Activated naive CD8-positive, alpha-beta T cell treated with anti-CD3 and anti-CD28 coated beads, Interleukin-2, amount 50 U/mL, for 24 hours (primary cell): ENCODE measurements at regions not wholly inside any gene's neighbourhood (a gene's known extent, or its start where the extent isn't known, plus 50 kb on each side); places are given as distances from the start of the nearest gene placed in this dataset.

ENCODE experiments used
- ATAC-seq: fragments of 150-1000 bp; cut with Tn5 transposase; one replicate; pipeline ENCODE4 v1.10.0; 2021
- DNase-seq: peaks from one replicate; pipeline ENCODE4 v3.0.0; 2021
- H3K27ac Mint-ChIP-seq: one replicate; pipeline ENCODE4 v1.8.0; 2021; ENCODE audit warnings: mild to moderate bottlenecking, mixed read lengths
- H3K27me3 Mint-ChIP-seq: one replicate; pipeline ENCODE4 v1.8.0; 2021; ENCODE audit warnings: mixed read lengths
- H3K36me3 Mint-ChIP-seq: one replicate; pipeline ENCODE4 v1.8.0; 2021; ENCODE audit warnings: low read depth, mixed read lengths
- H3K4me1 Mint-ChIP-seq: one replicate; pipeline ENCODE4 v1.8.0; 2021; ENCODE audit warnings: mixed read lengths
- H3K4me3 Mint-ChIP-seq: one replicate; pipeline ENCODE4 v1.8.0; 2021; ENCODE audit warnings: mild to moderate bottlenecking, moderate library complexity, mixed read lengths
- H3K9me3 Mint-ChIP-seq: one replicate; pipeline ENCODE4 v1.8.0; 2021; ENCODE audit warnings: mixed read lengths

DNA sequence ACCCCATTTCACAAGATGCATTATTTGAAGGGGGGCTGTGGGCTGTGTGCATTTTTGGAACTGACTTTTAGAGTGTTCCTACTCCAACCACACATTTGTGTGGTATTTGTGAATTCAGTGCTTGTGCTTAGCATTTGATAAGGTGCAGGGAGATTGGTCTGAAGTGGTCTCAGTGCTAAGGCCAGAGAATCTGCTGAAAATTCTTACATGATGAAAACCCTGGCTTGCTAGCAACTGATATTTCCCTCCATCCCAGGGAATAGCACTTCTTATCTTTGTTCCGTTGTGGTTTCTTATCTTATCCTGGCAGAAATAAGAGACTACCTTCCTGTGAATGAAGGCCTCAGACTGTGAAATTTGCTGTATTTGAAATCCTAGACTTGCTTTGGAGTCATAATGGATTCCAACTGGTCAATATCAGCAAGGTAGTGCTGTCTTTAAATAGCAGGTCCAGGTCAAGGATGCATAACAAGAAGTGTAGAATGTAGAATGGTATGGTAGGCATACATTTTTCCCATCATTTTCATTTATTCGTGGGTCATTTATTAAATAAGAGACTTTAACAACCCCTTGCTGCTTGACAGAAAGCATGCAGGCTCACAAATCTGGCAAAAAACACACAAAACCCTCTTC is 986.9 kb downstream of the REEP3 start:
- no peak overlapping the region for H3K27ac Mint-ChIP-seq
- DNase-seq: no peak
- H3K4me3 Mint-ChIP-seq: no peak overlapping the region
- no peaks in the 10 kb centered on the region for H3K9me3 Mint-ChIP-seq
- H3K36me3 Mint-ChIP-seq: no peaks in the 10 kb centered on the region
- no peaks in the 10 kb centered on the region for H3K27me3 Mint-ChIP-seq
- H3K4me1 Mint-ChIP-seq: no peaks in the 10 kb centered on the region
- ATAC-seq: no peak

DNA sequence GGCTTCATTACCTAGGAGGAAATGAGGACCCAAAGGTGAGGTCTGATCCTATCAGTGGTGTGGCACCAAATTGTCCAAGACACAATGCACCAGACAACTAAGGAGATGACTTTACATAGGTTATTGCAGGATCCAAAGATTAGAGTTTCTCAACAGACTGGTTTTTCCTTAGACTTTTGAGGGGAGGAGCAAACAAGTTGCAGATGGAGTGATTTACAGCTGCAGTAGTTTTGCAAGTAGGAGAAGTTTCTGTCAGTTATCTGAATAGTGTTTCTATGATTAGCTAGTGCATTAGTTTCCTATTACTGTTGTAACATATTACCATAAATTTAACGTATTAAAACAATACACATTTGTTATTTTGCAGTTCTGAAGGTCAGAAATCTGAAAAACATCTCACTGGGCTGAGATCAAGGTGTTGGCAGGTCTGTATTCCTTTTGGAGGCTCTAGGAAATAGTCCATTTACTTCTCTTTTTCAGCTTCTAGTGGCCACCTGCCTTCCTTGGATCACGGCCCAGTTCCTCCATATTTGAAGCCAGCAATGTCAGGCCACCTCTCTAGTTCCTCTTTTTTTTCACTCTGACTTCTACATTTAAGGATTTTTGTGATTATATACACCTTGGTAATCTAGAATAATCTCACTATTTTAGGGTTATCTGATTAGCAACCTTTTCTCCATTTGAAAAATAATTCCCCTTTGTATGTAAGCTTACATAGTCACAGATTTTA is 994.9 kb downstream of the REEP3 start:
- DNase-seq: no peak

DNA sequence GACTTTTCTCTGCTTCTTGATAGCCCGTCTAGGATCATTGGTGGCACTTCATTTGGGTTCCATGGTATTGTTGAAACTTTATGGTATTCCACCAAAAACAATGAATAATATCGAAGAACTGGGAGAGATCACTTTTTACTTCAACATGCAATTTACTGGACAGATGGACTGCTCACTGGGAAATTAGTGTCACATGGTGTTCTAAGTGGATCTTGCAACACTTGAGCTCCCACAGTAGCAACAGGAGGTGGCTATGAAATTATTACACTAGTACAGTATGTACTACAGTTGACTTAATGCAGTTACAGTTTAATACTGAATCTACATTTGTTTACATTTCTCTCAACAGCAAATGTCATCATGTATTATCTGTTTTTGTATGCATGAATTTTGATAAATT is 997.3 kb downstream of the REEP3 start:
- H3K4me1 Mint-ChIP-seq: no peaks in the 10 kb centered on the region
- no peak overlapping the region for H3K4me3 Mint-ChIP-seq
- no peaks in the 10 kb centered on the region for H3K36me3 Mint-ChIP-seq
- no peaks in the 10 kb centered on the region for H3K9me3 Mint-ChIP-seq
- no peaks in the 10 kb centered on the region for H3K27me3 Mint-ChIP-seq
- ATAC-seq (no peak), DNase-seq (no peak)
- H3K27ac Mint-ChIP-seq: no peak overlapping the region

More for the DNA sequence above, 994.9 kb downstream of the REEP3 start:
- Mint-ChIP-seq H3K4me1 (no peaks in the 10 kb centered on the region), H3K27me3 (no peaks in the 10 kb centered on the region), H3K36me3 (no peaks in the 10 kb centered on the region), H3K4me3 (no peak overlapping the region), H3K9me3 (no peaks in the 10 kb centered on the region), H3K27ac (no peak overlapping the region)
- ATAC-seq: no peak

DNA sequence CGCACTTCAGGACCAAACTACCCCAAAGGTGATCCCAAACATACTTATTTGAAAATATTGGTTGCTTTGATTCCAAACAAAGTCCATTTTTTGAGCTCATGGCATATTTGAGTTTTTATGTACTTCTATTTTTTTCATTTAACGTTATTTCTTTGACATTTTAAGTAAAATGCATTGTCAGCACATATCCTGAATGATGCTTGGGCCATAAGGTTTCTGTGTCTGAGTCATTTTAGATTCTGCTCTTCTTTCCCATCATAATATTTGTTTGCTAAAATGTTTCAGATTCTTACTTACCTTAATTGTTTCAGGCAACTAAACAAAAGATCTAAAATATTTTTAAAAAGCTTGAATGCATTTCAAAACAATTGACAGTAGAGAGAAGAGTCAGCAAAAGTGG is 998.2 kb downstream of the REEP3 start:
- Mint-ChIP-seq H3K4me1 (no peaks in the 10 kb centered on the region), H3K36me3 (no peaks in the 10 kb centered on the region), H3K27ac (no peak overlapping the region), H3K27me3 (no peaks in the 10 kb centered on the region), H3K4me3 (no peak overlapping the region), H3K9me3 (no peaks in the 10 kb centered on the region)
- DNase-seq (no peak), ATAC-seq (no peak)

DNA sequence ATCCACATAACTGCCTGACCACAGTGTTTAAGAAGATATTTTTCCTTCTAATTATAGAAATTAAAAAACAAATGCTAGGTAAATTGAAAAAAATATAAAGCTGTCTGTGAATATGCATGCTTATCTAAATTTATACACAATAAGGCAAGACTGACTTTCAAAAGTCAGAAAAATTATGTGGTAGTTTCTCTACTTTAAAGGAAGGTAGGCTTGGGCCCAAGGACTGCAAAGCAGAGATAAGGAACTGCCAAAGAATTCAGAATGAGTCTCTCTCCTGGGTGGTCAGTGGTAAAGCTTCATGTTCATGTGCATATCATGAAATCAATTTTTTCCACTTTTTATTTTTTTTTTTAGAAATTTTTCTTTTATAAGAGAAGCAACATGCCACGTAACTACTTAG is 998.6 kb downstream of the REEP3 start:
- H3K36me3 Mint-ChIP-seq: no peaks in the 10 kb centered on the region
- ATAC-seq (no peak), DNase-seq (no peak)
- no peaks in the 10 kb centered on the region for H3K27me3 Mint-ChIP-seq
- H3K9me3 Mint-ChIP-seq: no peaks in the 10 kb centered on the region
- H3K4me1 Mint-ChIP-seq: no peaks in the 10 kb centered on the region
- H3K4me3 Mint-ChIP-seq: no peak overlapping the region
- H3K27ac Mint-ChIP-seq: no peak overlapping the region

DNA sequence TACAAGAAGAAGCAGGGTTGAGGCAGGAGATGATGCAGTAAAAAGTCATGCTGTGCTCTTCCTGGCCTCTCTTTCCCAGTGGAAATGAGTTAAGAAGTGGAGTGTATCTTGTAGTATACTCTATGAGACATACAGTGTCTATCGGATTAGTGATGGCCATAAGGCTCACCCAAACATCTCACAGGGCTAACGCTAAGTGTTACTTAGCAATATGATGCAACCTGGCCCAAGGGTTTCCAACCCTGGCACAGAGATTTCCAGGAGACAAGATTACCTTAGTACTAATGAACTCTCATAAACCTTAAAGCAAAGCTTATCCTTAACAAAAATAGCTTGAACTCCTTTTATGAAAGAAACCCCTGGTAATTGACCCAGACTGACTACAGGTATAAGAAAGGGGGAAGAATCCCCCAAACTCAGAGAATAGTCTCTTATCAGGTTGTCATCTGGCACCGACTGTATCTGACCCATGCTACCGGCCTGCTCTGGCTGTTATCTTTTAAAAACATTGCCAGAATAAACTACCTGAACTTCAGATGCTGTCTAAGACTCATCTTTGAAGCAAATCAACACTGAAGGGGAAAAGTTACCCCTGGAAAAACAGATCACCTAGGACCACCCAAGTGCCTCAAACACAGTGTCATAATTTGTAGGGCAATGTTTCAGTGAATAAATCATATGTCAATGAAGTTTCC is 1002.0 kb downstream of the REEP3 start:
- ATAC-seq (no peak), DNase-seq (no peak)
- no peaks in the 10 kb centered on the region for H3K4me1 Mint-ChIP-seq
- H3K27me3 Mint-ChIP-seq: no peaks in the 10 kb centered on the region
- H3K4me3 Mint-ChIP-seq: no peak overlapping the region
- no peak overlapping the region for H3K27ac Mint-ChIP-seq
- H3K9me3 Mint-ChIP-seq: no peaks in the 10 kb centered on the region
- no peaks in the 10 kb centered on the region for H3K36me3 Mint-ChIP-seq

DNA sequence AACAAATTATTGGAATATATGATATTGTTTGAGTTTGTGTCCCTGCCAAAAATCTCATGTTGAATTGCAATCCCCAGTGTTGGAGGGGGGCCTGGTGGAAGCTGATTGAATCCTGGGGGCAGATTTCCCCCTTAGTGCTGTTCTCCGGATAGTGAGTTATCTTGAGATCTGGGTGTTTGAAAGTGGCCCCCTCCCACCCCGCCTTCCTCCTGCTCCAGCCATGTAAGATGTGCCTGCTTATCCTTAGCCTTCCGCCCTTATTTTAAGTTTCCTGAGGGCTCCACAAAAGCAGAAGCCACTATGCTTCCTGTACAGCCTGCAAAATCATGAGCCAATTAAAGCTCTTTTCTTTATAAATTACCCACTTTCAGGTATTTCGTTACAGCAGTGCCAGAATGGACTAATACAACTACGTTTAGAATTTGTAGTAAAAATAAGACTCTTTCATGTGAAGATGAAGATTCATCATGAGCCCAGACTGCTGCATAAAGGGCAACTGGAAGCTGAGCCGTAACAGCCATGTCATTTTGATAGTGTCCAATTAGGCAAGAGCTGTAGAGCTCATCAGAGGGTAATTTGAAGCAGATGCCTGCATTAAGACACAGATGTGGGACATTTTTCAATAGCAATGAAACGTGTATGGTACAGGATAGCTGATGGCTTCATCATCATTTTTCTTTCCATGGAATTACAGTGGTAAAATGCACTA is 1007.2 kb downstream of the REEP3 start:
- Mint-ChIP-seq H3K9me3 (no peaks in the 10 kb centered on the region), H3K27ac (no peak overlapping the region), H3K36me3 (no peaks in the 10 kb centered on the region), H3K4me3 (no peak overlapping the region), H3K27me3 (no peaks in the 10 kb centered on the region), H3K4me1 (no peaks in the 10 kb centered on the region)
- no peak for DNase-seq
- no peak for ATAC-seq

DNA sequence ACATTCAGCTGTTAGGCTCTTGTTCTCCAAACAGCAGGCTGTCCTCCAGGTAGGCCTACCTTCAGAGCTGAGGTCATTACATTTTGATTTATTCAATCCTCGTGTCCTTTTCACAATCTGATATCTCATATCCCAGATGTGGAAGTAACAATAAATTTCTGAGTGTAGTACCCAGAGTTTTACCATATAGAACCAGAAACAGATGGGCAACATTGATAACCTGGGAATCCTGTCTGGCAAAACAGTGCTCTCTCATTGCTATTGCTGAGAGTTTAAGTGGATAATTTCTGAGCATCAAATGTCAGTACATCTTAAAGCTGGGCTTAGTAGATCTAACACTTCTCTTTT is 1007.8 kb downstream of the REEP3 start:
- ATAC-seq (no peak), DNase-seq (no peak)
- Mint-ChIP-seq H3K27ac (no peak overlapping the region), H3K9me3 (no peaks in the 10 kb centered on the region), H3K4me3 (no peak overlapping the region), H3K27me3 (no peaks in the 10 kb centered on the region), H3K36me3 (no peaks in the 10 kb centered on the region), H3K4me1 (no peaks in the 10 kb centered on the region)

DNA sequence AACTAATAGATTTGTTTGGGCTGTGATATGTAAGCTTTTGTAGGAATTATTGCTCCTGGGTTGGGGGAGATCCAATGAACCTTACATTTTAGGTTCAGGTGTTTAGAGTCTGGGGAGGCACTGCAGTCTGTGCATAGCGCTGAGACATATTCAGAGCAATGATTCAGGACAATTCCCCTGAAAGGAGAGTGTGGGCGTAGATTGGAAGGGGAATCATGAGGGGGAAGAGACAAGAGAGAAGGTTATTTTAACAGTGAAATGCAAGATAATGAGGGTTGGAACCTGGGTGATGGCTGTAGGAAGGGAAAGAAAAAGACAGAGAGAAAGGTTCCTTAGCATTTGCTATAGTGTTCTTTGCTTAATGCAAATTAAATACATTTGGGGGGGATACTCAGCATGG is 1013.4 kb downstream of the REEP3 start:
- Mint-ChIP-seq H3K4me3 (no peak overlapping the region), H3K36me3 (no peaks in the 10 kb centered on the region), H3K4me1 (no peaks in the 10 kb centered on the region), H3K27ac (no peak overlapping the region), H3K9me3 (no peaks in the 10 kb centered on the region), H3K27me3 (no peaks in the 10 kb centered on the region)
- ATAC-seq (no peak), DNase-seq (no peak)

DNA sequence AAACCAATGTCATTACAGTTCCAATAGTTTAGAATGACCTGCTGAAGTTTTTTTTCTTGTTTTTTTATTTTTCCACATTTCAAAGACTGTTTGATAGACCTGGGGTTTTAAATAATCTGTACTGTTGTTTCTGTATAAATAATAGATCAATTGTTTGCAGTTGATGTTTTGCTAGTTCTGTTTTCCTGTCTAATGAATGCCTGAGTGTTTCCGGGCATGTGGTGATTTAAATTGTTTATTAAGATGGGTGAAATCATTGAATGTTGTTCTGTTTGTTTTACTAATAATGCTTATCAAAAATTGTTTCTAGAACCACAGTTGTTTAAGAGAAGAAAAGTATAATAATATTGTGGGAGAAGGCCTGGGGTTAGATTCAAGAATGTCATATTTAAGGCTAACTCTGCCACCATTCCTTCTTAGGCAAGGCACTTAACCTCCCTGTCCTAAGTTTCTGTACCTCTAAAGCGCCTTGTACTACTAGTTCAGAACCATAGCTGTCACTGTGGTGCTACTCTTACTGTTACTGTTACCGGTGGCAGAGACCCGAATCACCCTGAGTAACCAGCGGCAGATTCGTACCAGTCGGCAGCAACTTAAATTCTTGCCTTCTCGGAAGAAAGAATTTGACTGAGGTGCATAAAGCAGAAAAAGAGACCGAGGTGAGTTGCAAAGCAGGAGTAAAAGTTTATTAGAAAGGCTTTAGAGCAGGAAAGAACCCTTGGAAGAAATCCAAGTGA is 1014.1 kb downstream of the REEP3 start:
- no peaks in the 10 kb centered on the region for H3K9me3 Mint-ChIP-seq
- no peak overlapping the region for H3K4me3 Mint-ChIP-seq
- H3K36me3 Mint-ChIP-seq: no peaks in the 10 kb centered on the region
- no peak for DNase-seq
- no peak for ATAC-seq
- H3K4me1 Mint-ChIP-seq: no peaks in the 10 kb centered on the region
- H3K27ac Mint-ChIP-seq: no peak overlapping the region
- no peaks in the 10 kb centered on the region for H3K27me3 Mint-ChIP-seq

DNA sequence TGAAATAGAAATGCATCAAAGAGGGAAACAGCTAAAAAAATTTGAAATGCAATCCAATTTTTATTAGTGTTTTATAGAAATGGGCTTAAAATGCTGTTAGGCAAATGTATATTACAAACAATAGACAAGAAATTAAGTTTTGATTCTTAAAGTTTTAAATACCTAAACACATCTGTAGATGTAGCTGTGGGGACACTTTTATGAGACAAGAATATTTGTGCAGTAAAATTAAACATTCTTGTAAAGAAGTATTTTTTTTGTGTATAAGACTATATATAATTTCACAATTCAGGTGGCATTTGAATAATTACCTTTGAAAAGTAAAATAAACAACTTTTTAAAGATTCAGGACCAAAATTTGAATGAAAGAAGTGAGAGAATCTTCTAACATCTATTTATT is 1015.9 kb downstream of the REEP3 start:
- Mint-ChIP-seq H3K4me1 (no peaks in the 10 kb centered on the region), H3K36me3 (no peaks in the 10 kb centered on the region), H3K27me3 (no peaks in the 10 kb centered on the region), H3K27ac (no peak overlapping the region), H3K4me3 (no peak overlapping the region), H3K9me3 (no peaks in the 10 kb centered on the region)
- ATAC-seq: no peak
- DNase-seq: no peak

DNA sequence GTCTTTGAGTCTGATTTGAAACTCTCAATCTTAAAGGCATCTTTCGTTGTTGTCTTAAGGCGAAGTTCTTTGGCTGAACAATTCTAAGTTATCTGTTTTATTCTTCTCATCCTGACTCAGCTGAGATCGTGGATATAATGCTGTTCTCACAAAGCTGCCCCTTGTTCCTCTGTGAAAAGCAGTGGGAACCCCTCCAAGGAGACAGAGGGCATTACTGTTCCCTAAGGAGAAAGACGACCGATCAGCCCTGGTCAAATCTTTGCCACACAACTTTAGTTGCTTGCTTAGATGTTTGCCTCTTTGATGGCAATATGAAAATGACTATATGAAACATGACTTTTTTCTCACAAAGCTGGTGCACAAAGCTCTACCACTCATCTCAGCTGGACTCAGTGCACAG is 1016.7 kb downstream of the REEP3 start:
- Mint-ChIP-seq H3K27me3 (no peaks in the 10 kb centered on the region), H3K4me1 (no peaks in the 10 kb centered on the region), H3K36me3 (no peaks in the 10 kb centered on the region), H3K27ac (no peak overlapping the region), H3K4me3 (no peak overlapping the region), H3K9me3 (no peaks in the 10 kb centered on the region)
- ATAC-seq (no peak), DNase-seq (no peak)

DNA sequence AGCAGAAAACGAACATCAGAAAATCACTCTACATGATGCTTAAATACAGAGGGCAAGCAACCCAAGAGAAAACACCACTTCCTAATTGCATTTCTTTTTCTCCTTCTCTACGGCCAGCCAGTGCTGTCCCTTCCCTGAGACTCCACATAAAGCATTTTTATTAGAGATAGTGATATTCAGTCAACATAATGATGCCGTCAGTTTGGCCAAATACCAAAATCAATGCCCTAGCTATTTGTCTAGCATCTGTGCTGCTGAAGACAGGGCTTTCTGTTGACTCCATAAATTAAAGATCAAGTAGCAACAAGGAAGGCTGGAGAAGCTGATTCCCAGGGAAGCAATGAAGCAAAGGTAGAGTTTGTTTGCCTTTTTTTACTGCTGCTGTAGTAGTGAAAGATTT is 1024.9 kb downstream of the REEP3 start:
- Mint-ChIP-seq H3K27ac (no peak overlapping the region), H3K9me3 (peaks cover 4% of the 10 kb centered on the region), H3K36me3 (no peaks in the 10 kb centered on the region), H3K27me3 (no peaks in the 10 kb centered on the region), H3K4me1 (no peaks in the 10 kb centered on the region), H3K4me3 (no peak overlapping the region)
- ATAC-seq (no peak), DNase-seq (no peak)

DNA sequence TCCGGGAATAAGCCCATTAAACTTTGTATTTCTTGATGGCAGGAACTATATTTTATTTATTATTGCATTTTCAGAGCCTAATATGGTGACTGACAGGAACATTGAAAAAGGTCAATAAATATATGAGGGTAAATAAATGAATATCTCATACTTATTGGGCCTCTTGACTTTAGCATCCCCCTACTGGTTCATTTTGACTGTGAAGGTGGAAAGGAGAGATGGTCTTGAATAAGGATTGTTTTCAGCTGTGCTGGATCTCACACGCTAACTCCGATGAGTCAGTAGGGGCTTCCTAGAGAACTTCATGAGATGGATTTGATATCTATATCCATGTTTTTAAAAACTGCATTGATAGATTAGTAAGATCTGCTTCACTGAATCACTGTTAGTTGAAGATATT is 1026.0 kb downstream of the REEP3 start:
- Mint-ChIP-seq H3K9me3 (peaks cover 4% of the 10 kb centered on the region), H3K4me1 (no peaks in the 10 kb centered on the region), H3K36me3 (no peaks in the 10 kb centered on the region), H3K27me3 (no peaks in the 10 kb centered on the region), H3K27ac (no peak overlapping the region), H3K4me3 (no peak overlapping the region)
- DNase-seq: no peak
- ATAC-seq: no peak
